ENCODE measurements at regions not wholly inside any gene's neighbourhood (a gene's known extent, or its start where the extent isn't known, plus 50 kb on each side); places are given as distances from the start of the nearest gene placed in this dataset.

DNA sequence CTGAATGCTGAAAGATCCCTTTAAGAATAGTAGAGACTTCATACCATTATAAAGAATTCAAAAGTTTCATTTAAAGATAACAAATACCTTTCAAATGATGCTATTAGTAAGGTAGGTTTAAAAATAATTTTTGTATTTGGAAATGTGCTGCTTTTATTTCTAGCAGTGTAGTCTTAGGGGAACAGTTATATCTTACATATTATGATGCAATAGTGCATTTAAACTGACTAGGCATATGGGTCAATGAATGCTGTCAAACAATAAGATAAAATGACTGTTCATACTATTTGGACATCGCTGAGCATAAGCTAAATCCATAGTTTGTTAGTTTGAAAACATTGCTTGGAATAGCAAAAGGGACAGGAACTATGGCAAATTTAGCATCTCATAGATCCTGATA is 354.8 kb upstream of the SEMA3A start:
- no peak for DNase-seq (ENCODE audit: low read depth, low spot score)

- no peak for DNase-seq (ENCODE audit: low read depth, low spot score)
Measured at GRCh38 chr7:84548366-84549365, 354.1 kb upstream of the SEMA3A start.

GRCh38 chr7:84547331-84547730 is 352.7 kb upstream of the SEMA3A start:
- no peak for DNase-seq (ENCODE audit: low read depth, low spot score)

- DNase-seq (ENCODE audit: low read depth, low spot score): no peak
Measured at GRCh38 chr7:84546403-84546802, 351.8 kb upstream of the SEMA3A start.

DNA sequence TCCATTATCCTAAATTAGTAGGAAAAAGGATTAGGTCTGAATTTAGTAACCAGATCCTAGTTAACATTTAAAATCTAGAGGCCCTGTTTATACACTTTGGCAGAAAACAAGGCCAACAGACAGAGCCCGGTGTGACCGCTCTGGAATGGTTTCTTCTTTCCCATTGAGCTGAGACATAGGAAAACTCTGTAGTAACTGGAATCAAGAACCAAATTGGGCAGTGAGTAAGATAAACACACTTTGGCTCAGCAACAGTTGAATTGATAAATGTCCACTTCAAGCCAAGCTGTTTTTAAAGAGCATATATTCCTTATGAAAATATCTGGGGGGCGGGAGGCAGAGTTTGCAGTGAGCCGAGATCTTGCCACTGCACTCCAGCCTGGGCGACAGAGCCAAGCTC is 343.7 kb upstream of the SEMA3A start:
- DNase-seq (ENCODE audit: low read depth, low spot score): no peak

DNA sequence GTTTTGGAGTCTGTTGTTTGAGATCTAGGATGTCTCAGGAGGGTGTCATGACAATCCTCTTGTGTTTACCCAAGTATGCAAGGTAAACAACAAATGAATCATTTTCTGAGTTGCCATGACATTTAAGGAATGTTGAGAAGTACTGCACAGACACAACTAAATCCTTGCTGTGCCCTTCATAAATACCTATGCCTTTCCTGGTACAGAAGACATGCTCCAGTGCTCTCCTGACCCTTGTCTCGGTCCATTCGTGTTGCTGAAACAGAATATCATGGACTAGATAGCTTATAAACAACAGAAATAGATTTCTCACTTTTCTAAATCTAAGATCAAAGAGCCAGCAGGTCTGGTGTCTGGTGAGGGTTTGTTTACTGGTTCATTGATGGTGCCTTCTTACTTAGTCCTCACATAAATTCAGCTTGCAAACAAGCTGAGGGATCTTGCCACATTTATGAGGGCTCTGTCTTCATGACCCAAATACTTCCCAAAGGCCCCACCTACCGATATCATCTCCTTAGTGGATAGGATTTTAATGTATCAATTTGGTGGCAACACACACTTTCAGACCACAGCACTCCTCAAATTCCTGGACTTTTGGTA is 341.8 kb upstream of the SEMA3A start:
- no peak for DNase-seq (ENCODE audit: low read depth, low spot score)

GRCh38 chr7:84535580-84536270 is 341.1 kb upstream of the SEMA3A start:
- DNase-seq (ENCODE audit: low read depth, low spot score): no peak

DNA sequence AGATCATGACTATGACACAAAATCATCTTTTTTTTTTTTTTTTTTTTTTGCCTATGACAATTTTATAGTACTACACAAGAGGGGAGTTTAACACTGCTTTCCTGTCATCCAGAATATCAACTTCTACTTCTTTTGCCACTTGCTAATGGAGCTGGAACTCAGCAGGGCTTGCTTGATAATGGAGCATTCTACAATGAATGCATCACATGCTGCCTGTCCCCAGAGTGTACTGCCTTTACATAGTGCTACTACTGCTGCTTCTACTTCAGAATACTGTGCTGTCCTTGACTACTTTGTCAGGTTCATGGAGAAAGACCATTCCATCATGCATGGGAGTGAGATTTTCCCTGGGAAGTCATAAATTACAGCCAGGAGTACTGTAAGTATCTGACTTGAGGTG is 338.6 kb upstream of the SEMA3A start:
- DNase-seq (ENCODE audit: low read depth, low spot score): no peak

DNA sequence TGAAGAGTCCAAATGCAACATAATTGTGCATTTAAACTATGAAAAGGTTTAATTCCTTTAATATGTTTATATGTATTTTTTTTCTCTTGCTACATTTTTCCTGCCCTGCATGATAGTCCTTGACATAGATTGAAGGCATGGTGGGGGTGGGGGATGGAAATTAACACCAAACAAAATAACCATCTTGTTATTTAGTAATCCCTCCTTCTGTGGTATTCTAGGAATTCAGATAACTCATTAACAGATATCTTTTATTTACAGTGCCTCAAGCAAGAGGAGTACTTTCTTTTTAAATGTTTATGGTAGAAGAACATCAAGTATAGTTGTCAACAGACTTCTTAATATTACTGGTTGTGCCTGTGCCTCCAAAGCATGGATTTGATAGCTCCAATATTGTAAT is 337.6 kb upstream of the SEMA3A start:
- DNase-seq (ENCODE audit: low read depth, low spot score): no peak

- DNase-seq (ENCODE audit: low read depth, low spot score): no peak
Measured at GRCh38 chr7:84529480-84530205, 335.1 kb upstream of the SEMA3A start.

- DNase-seq (ENCODE audit: low read depth, low spot score): no peak
Measured at GRCh38 chr7:84528756-84529479, 334.3 kb upstream of the SEMA3A start.

DNA sequence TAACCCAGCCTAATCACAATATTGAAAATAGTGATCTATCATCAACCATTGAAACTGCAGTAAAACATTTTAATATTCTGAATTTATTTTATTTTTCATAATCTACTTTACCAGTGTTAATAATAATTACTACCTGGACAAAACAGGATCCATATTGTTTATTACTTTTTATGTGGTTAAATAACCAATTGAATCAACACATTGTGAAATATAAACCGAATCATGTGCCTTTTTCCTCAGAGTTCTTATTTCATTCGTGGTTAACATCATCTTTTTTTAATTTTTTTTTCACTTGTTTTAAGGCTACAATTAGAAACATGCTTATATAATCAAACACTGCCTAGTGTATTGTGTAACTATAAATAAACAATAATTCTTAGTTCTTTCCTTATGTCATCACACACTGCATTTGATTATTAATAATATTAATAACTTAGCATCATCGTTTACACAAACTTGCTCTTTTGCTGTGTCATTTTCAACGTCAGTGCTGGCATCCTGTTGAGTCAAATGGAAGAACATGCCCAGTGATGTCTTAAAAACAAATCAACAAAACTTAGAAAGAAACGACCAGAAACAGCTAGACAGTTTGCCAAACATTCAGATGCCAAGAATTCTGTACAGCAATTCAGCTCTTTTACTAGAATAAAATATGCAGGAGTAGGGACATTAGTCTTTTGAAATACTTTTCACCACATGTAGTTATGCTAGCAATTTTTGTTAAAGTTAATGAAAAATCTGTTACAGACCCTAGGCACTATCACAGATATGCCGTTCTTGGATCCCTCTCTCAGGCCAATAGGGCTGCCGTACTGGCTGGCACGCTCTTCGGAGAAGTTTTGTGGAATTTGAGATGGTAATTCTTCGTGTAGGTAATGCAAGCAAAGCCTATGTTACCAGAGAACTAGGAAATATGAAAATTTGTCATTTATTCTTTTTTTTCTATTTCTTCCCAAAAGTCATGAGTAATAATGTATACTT is 330.4 kb upstream of the SEMA3A start:
- DNase-seq (ENCODE audit: low read depth, low spot score): peak; percentile 30

GRCh38 chr7:84513061-84513460 is 318.5 kb upstream of the SEMA3A start:
- no peak for DNase-seq (ENCODE audit: low read depth, low spot score)

DNA sequence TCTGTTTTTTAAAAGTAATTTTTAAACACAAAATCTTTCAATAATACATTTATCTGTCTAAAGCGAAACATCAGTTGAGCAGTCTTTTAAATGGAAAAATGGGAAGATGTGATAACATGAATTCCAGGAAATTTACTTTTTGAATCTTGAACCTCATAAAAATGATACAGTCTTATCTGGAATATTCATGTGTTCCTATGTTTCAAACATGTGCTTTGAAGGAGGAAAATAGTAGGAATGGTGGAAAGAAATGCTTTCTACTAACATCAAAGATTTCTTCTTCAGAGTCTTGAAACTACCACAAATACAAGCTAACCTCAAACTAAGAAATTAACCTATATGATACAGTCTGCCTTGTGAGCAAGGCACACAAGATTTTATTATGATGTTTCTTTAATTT is 317.5 kb upstream of the SEMA3A start:
- DNase-seq (ENCODE audit: low read depth, low spot score): no peak

DNA sequence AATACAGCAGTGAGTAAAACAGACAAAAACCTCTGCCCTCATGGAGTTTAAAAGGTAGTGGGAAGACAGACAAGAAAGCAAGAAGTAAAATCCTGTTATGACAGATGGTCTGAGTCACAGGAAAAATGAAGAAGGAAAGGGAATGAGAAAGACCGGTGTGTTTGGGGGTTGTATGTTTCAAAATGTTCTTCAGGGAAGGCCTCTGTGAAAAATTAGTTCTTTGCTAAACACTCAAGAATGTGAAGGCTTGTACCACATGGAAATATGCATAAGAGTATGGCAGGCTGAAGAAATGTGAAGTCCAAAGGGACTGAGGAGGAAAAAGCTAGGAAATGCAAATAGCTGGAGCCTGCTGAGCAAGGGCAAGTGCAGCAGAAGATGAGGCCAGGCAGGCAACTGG is 315.9 kb upstream of the SEMA3A start:
- peak; percentile 32 for DNase-seq (ENCODE audit: low read depth, low spot score)

DNA sequence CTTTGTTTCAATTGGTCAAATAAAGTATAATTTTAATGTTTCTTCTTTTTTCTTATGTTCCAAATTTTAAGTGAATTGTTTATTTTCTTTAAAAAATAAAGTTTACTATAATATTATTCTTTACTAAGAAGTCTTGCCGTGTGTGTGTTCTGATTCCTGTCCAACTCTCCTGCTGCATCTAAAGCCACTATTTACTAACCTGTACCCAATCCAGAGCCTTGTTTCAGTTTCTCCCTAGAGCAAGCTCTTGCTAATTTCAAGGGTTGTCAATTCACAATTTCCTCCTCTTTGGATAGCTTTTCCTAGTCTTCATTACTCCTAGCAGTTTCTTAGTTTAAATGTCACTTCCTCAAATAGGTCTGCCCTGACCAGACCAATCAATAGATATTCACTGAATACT is 314.9 kb upstream of the SEMA3A start:
- no peak for DNase-seq (ENCODE audit: low read depth, low spot score)

DNA sequence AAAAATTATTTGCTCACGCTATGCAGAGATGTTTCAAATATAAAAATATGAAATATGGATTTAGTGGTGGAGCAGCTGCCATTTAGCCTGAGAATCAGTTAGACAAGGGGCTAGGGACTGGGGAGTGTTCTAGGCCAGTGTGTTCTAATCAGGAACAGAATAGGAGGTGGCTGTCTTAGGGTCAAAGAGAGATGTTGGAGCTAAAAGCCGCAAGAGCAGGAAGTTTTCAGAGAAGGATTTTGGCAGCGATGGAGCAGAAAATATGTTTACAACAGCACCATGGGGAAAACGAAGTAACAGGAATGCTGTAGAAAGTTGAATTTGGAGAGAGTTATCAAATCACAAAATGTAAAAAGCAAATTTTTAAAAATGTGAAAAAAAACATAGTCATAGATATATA is 314.0 kb upstream of the SEMA3A start:
- DNase-seq (ENCODE audit: low read depth, low spot score): no peak

DNA sequence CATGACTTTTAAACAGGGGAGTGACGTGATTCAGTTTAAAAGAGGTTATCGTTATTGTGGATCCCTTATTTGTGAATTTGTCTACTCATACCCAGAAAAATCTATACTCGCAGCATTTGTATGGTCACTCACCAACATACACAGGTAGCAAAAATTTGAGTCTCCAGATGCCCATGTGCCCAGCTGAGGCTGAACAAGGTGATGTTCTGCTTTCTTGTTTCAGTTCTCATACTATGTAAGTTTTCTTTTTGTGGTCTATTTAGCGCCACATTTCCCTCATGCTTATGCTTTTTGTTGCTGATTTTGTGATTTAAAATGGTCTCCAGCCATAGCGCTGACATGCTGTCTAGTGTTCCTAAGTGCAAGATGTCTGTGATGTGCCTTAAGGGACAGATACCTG is 312.9 kb upstream of the SEMA3A start:
- no peak for DNase-seq (ENCODE audit: low read depth, low spot score)

GRCh38 chr7:84506151-84506550 is 311.6 kb upstream of the SEMA3A start:
- no peak for DNase-seq (ENCODE audit: low read depth, low spot score)

- DNase-seq (ENCODE audit: low read depth, low spot score): no peak
Measured at GRCh38 chr7:84502239-84502638, 307.6 kb upstream of the SEMA3A start.

All from brain pericyte (primary cell).